Ishikawa (cell line): ENCODE measurements at regions not wholly inside any gene's neighbourhood (a gene's known extent, or its start where the extent isn't known, plus 50 kb on each side); places are given as distances from the start of the nearest gene placed in this dataset.

Experiments used
- CEBPB ChIP-seq: IDR thresholded peaks from 2 replicates; pipeline ENCODE4 v1.6.1; 2012
- EGR1 ChIP-seq: IDR thresholded peaks from 2 replicates; pipeline ENCODE4 v1.6.1; 2012
- EP300 ChIP-seq: IDR thresholded peaks from 2 replicates; pipeline ENCODE4 v1.6.1; 2012; ENCODE audit warnings: borderline replicate concordance
- RAD21 ChIP-seq: IDR thresholded peaks from 2 replicates; pipeline ENCODE4 v1.6.1; 2012; ENCODE audit warnings: low read depth
- TAF1 ChIP-seq: IDR thresholded peaks from 2 replicates; pipeline ENCODE4 v1.6.1; 2012; ENCODE audit warnings: low read depth, mild to moderate bottlenecking
- TCF12 ChIP-seq: IDR thresholded peaks from 2 replicates; pipeline ENCODE4 v1.6.1; 2012; ENCODE audit warnings: low read depth
- TEAD4 ChIP-seq: IDR thresholded peaks from 2 replicates; pipeline ENCODE4 v1.6.1; 2012
- YY1 ChIP-seq: IDR thresholded peaks from 2 replicates; pipeline ENCODE4 v1.6.1; 2012; ENCODE audit warnings: low read depth

DNA sequence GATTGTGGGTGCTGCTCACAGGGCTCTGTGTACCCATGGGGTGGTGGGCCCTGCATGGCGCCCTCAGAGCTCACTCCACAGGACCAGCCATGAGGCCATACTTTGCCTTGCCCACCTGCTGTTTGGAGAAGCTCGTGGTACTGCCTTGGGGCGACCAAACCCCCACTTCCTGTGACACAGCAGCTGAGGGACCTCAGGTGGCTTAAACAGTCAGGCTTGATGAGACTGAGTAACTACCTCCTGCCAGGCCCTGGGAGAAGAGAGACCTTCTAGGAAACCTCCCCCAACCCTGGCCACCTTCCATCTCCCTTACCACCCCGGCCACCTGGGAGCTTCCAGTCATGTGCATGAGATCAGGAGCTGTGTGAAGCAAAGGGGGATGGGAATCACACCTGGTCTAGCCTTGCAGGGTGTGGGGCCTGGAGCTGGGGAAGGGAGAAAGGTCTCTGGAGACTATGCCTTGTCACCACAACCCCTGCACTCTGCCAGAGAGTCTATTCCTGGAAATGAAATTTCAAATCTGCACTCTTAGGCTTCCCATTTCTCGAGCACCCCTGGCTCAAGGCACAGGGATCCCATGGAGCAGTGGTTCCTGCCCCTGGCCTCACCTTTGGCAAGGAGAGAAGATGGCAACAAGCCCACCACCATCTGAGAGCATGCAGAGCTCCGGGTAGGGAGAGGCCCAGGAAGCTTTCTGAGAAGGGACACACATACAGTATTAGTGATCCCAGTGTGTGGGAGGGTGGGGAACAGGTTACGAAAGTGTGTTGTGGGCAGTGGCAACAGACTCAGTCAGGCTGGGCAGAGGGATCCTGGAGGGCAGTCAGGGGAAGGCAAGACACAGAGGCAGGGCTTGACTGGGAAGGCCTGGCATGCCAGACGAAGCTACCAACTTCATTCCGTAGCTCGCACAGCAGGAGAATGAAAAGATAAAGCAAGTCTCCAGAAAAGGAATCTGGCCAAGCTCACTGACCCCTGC is 125.0 kb downstream of the URI1 start:
- no peak for TF ChIP-seq TAF1
- no peak for TF ChIP-seq YY1
- no peak for TF ChIP-seq RAD21
- no peak for TF ChIP-seq EP300
- no peak for TF ChIP-seq EGR1
- no peak for TF ChIP-seq CEBPB
- TF ChIP-seq TCF12, result no peak
- no peak for TF ChIP-seq TEAD4
